GM11168 (cell line): ENCODE measurements at regions not wholly inside any gene's neighbourhood (a gene's known extent, or its start where the extent isn't known, plus 50 kb on each side); places are given as distances from the start of the nearest gene placed in this dataset.

Experiments
- in situ Hi-C: fragments of 300-500 bp; cut with MboI; formaldehyde crosslinking; loops from one replicate; pipeline ENCODE4 v1.12.0; 2022; ENCODE audit warnings: low sequenced_read_pairs; ENCODE audit not compliant: unreplicated experiment

GRCh38 chr6:105573556-105573955 is 170.7 kb upstream of the PREP start:
- in situ Hi-C loops = no loop called here

GRCh38 chr6:105573138-105573537 is 170.3 kb upstream of the PREP start:
- in situ Hi-C loops = no loop called here

GRCh38 chr6:105570416-105570815 is 167.5 kb upstream of the PREP start:
- in situ Hi-C loops = no loop called here

GRCh38 chr6:105569706-105570105 is 166.8 kb upstream of the PREP start:
- in situ Hi-C loops = no loop called here

- in situ Hi-C loops = no loop called here
These were observed 165.9 kb upstream of the PREP start for GRCh38 chr6:105568751-105569150.

GRCh38 chr6:105568142-105568541 is 165.3 kb upstream of the PREP start:
- in situ Hi-C loops = no loop called here

GRCh38 chr6:105567140-105567539 is 164.3 kb upstream of the PREP start:
- in situ Hi-C loops = no loop called here

GRCh38 chr6:105566503-105566902 is 163.6 kb upstream of the PREP start:
- in situ Hi-C loops = no loop called here

- in situ Hi-C loops = no loop called here
These were observed 161.4 kb upstream of the PREP start for GRCh38 chr6:105564121-105564902.

GRCh38 chr6:105562027-105562426 is 159.1 kb upstream of the PREP start:
- in situ Hi-C loops = no loop called here

- in situ Hi-C loops = no loop called here
These were observed 158.6 kb upstream of the PREP start for GRCh38 chr6:105561486-105561885.

GRCh38 chr6:105560611-105561066 is 157.8 kb upstream of the PREP start:
- in situ Hi-C loops = no loop called here

- in situ Hi-C loops = no loop called here
These were observed 154.4 kb upstream of the PREP start for GRCh38 chr6:105557291-105557690.

- in situ Hi-C loops = no loop called here
These were observed 150.3 kb upstream of the PREP start for GRCh38 chr6:105553171-105553570.

GRCh38 chr6:105550955-105551620 is 148.2 kb upstream of the PREP start:
- in situ Hi-C loops = no loop called here

GRCh38 chr6:105546754-105547153 is 143.9 kb upstream of the PREP start:
- in situ Hi-C loops = no loop called here

- in situ Hi-C loops = no loop called here
These were observed 143.3 kb upstream of the PREP start for GRCh38 chr6:105545947-105546731.

- in situ Hi-C loops = no loop called here
These were observed 142.5 kb upstream of the PREP start for GRCh38 chr6:105545228-105545920.

- in situ Hi-C loops = no loop called here
These were observed 137.0 kb upstream of the PREP start for GRCh38 chr6:105539911-105540310.

GRCh38 chr6:105537981-105538578 is 135.2 kb upstream of the PREP start:
- in situ Hi-C loops = no loop called here
